Activated T-cell treated with anti-CD3 and anti-CD28 coated beads for 24 hours (primary cell): ENCODE measurements at regions not wholly inside any gene's neighbourhood (a gene's known extent, or its start where the extent isn't known, plus 50 kb on each side); places are given as distances from the start of the nearest gene placed in this dataset.

ENCODE experiments used
- DNase-seq: peaks from one replicate; pipeline ENCODE4 v3.0.0-alpha.2; 2020; ENCODE audit warnings: low read depth

GRCh38 chr18:40769786-40770185 lies 1185.2 kb upstream of the PIK3C3 start:
- no peak for DNase-seq

GRCh38 chr18:40760251-40760650 lies 1194.8 kb upstream of the PIK3C3 start:
- DNase-seq: no peak

- DNase-seq: no peak
Measured at GRCh38 chr18:40754477-40754876, 1200.6 kb upstream of the PIK3C3 start.

GRCh38 chr18:40752316-40752715 lies 1202.7 kb upstream of the PIK3C3 start:
- no peak for DNase-seq

GRCh38 chr18:40751186-40751585 lies 1203.8 kb upstream of the PIK3C3 start:
- no peak for DNase-seq

- no peak for DNase-seq
Measured at GRCh38 chr18:40739029-40739428, 1216.0 kb upstream of the PIK3C3 start.

GRCh38 chr18:40738321-40738880 lies 1216.6 kb upstream of the PIK3C3 start:
- DNase-seq: no peak

- DNase-seq: no peak
Measured at GRCh38 chr18:40708726-40709125, 1246.3 kb upstream of the PIK3C3 start.

- DNase-seq: no peak
Measured at GRCh38 chr18:40707797-40708196, 1247.2 kb upstream of the PIK3C3 start.

- no peak for DNase-seq
Measured at GRCh38 chr18:40698129-40698528, 1256.9 kb upstream of the PIK3C3 start.

GRCh38 chr18:40695526-40695925 lies 1259.5 kb upstream of the PIK3C3 start:
- DNase-seq: no peak

GRCh38 chr18:40692871-40693270 lies 1262.2 kb upstream of the PIK3C3 start:
- DNase-seq: no peak

- DNase-seq: no peak
Measured at GRCh38 chr18:40690062-40690461, 1265.0 kb upstream of the PIK3C3 start.

- no peak for DNase-seq
Measured at GRCh38 chr18:40687399-40687798, 1267.6 kb upstream of the PIK3C3 start.

- DNase-seq: no peak
Measured at GRCh38 chr18:40686836-40687235, 1268.2 kb upstream of the PIK3C3 start.

- DNase-seq: no peak
Measured at GRCh38 chr18:40685219-40685618, 1269.8 kb upstream of the PIK3C3 start.

- no peak for DNase-seq
Measured at GRCh38 chr18:40678318-40678717, 1276.7 kb upstream of the PIK3C3 start.

- no peak for DNase-seq
Measured at GRCh38 chr18:40676668-40677067, 1278.4 kb upstream of the PIK3C3 start.

GRCh38 chr18:40673150-40673549 lies 1281.9 kb upstream of the PIK3C3 start:
- no peak for DNase-seq

- no peak for DNase-seq
Measured at GRCh38 chr18:40672590-40672989, 1282.4 kb upstream of the PIK3C3 start.

- DNase-seq: no peak
Measured at GRCh38 chr18:40670668-40671375, 1284.2 kb upstream of the PIK3C3 start.

GRCh38 chr18:40662898-40663437 lies 1292.1 kb upstream of the PIK3C3 start:
- DNase-seq: no peak

- no peak for DNase-seq
Measured at GRCh38 chr18:40653682-40654081, 1301.4 kb upstream of the PIK3C3 start.

GRCh38 chr18:40652321-40652720 lies 1302.7 kb upstream of the PIK3C3 start:
- DNase-seq: no peak
